SH-SY5Y (cell line): ENCODE measurements at regions not wholly inside any gene's neighbourhood (a gene's known extent, or its start where the extent isn't known, plus 50 kb on each side); places are given as distances from the start of the nearest gene placed in this dataset.

Experiments
- GATA2 ChIP-seq: IDR thresholded peaks from 2 replicates; pipeline ENCODE4 v1.6.1; 2011; ENCODE audit warnings: mild to moderate bottlenecking, low read depth, low read length
- GATA3 ChIP-seq: IDR thresholded peaks from 2 replicates; pipeline ENCODE4 v1.6.1; 2011; ENCODE audit warnings: low read depth, mild to moderate bottlenecking, low read length, moderate library complexity

DNA sequence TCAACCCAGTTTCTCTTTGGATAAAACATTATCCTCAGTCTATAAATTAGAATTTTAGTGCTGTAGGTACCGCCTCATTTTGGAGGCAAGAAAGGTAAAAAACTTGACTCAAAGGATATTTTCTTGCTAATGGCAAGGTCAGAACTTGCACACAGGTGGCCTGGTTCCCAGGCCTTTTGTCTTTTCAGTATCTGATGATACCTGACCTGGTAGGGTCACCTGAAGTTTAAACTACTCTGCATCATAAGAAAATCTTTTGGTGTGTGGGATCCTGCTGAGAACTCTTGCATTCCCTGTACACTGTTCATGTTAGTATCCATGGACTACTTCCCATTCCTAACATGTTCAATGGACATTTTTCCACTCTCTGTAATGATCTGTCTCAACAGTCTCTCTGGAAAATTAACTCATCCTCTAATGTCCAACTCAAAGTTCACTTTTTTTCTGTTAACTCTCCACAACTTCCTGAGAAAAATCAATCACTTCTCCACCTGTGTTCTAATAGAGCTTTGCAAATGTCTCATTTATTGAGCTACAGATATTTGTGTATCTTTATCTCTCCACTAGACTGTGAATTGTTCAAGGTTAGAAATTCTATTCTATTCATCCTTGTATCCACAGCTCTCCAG is 317.1 kb upstream of the SOX9 start:
- TF ChIP-seq GATA2, result no peak

- no peak for TF ChIP-seq GATA2
These were observed 311.3 kb upstream of the SOX9 start for GRCh38 chr17:71809537-71809936.

- TF ChIP-seq GATA2, result no peak
- no peak for TF ChIP-seq GATA3
These were observed 299.3 kb upstream of the SOX9 start for GRCh38 chr17:71821511-71821910.

DNA sequence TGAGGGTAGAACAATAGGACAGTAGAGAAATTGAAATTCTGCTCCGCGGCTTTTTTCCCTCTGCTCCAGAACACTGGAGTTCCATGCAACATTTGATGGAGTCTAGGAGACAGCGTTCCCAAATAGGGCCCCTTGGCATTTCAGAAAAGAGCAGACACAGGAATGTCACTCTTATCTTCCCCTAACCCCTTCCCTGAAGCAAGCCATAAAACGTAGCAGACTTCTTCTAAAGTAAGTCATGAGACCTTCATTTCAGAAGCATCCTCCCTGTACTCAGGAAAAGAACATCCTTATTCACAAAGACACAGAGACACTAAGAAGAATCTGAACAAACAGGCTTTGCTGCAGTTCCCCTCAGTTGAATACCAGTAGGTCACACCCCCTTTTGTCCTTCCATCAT is 296.1 kb upstream of the SOX9 start:
- no peak for TF ChIP-seq GATA2
- no peak for TF ChIP-seq GATA3

DNA sequence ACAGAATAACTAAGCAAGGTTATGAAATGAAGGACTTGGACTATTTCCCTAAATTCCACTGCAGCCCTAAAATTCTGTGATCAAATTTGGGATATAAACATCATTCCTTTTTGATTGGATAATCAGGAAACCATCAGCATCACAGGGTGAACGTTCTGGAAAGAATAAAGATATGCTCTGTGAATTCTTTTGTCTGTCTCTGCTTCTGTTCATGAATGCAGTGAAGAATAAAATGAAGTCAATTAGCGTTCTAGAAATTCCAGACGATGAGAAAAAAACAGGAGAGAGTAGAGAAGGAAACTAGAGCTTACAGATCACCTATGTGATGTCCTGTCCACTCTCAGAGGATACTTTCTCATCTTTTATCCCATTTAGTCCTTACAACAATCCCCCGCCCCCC is 295.1 kb upstream of the SOX9 start:
- no peak for TF ChIP-seq GATA2
- TF ChIP-seq GATA3, result no peak

GRCh38 chr17:71828182-71828596 is 292.6 kb upstream of the SOX9 start:
- TF ChIP-seq GATA3, result no peak
- no peak for TF ChIP-seq GATA2

DNA sequence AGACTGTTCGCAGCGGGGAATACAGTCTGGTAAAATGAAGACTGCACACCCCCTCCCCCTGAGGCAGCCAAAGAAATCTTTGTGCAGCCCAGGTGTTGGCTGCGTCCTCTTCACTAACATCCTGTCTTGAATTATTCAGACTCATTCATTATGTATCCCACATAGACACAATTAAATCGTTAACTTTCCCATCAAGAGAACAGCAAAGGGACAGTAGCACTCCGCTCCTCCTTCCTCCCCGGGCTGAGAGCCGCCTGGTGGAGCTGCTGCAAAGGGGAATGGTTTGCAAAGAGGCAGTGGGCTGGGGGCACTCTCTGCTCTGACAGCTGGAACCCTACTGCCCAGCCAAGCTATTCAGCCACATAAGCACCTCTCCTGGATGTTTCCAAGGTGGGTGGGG is 290.0 kb upstream of the SOX9 start:
- TF ChIP-seq GATA3, result no peak
- TF ChIP-seq GATA2, result no peak

- no peak for TF ChIP-seq GATA3
- TF ChIP-seq GATA2, result no peak
These were observed 277.8 kb upstream of the SOX9 start for GRCh38 chr17:71842986-71843385.

DNA sequence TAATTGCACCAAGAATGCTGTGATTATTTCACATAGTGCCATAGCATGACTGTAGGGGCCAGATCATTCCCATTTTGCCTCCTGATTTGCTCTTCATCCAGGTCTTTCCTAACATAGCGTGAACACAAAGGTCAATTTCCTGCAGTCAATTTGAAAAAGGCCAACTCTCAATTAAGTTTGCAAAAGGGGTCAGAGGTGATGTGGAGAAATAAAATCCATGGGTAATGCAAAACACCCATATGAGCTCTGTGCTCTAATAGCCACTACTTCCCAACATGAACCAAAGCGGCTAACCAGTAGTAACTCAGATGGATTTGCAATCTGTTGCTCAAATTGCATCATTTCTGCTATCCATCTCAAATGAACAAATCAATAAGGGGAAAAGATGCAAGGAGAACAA is 275.5 kb upstream of the SOX9 start:
- TF ChIP-seq GATA3, result no peak
- TF ChIP-seq GATA2, result no peak

DNA sequence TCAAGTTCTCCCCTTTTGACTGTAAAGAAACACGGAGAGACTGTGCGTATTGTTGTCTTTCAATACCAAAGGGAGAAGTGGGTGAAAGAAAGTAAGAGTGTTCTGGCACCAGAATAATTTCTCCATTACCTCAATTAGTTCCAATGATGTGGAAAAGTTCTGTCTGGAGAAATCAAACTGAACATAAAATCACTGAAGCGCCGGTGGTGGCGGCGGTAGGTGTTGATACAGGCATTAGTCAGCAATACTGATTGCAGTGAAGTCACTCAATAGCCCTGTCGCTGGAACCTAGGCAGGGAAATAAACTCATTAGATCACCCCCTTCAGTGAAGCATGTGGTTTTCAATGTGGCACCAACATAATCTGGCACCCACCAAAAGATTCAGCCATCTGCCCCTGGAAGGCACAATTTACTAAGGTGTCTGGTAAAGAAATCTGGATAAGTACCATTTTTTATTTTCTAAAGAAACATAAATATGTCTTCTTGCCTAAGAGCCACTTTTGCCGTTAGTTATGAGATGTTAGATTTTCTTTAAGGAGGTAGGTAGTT is 274.2 kb upstream of the SOX9 start:
- no peak for TF ChIP-seq GATA3
- TF ChIP-seq GATA2, result no peak

- no peak for TF ChIP-seq GATA2
These were observed 270.7 kb upstream of the SOX9 start for GRCh38 chr17:71849783-71850768.

DNA sequence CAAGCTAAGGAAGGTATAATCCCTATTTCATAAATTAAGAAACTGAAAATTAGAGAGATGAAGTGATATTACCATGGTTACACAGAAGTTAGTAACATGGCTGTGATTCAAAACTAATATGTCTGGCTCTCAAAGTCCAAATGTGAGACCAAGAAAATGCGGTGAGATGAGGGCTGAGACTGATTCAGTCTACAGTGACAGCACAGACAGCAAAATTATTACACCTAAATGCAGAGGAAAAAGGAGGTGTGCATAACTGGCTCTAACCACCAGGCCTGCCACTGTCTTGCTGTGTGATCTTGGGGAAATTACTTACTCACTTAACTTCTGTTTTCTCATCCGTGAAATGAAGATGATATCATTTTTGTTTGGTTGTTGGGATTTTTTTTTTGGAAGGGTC is 270.0 kb upstream of the SOX9 start:
- no peak for TF ChIP-seq GATA3

DNA sequence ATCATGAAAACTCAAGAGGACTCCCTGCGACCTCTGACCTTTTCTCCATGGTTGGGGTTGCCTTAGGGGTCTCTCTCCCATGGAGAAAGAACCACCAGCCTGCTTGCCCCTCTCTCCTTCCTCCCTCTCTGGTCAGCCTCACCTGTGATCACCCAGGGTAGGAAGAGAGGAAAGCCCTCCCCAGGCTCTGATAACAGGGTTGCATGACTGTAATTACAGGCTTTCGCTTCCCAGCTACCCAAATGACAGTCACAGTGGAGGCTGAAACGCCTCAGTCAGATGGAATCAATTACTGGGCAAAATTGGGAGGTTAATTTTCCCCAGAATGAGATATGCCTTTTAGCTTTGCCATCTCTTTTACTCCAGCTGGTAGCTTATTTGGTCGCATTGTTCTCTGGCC is 265.8 kb upstream of the SOX9 start:
- peak; percentile 7; the same call in 1 of the 2 replicates for TF ChIP-seq GATA3
- TF ChIP-seq GATA2, result peak; percentile 79

- no peak for TF ChIP-seq GATA2
- no peak for TF ChIP-seq GATA3
These were observed 256.1 kb upstream of the SOX9 start for GRCh38 chr17:71864755-71865154.

GRCh38 chr17:71866095-71866494 is 254.7 kb upstream of the SOX9 start:
- TF ChIP-seq GATA3, result no peak
